ENCODE measurements at regions not wholly inside any gene's neighbourhood (a gene's known extent, or its start where the extent isn't known, plus 50 kb on each side); places are given as distances from the start of the nearest gene placed in this dataset.

- DNase-seq = no peak
- H4K20me1 ChIP-seq (ENCODE audit: insufficient read depth) = no peaks in the 10 kb centered on the region
Observed at GRCh38 chr16:85233516-85233915, 121.2 kb upstream of the CIBAR2 start.

DNA sequence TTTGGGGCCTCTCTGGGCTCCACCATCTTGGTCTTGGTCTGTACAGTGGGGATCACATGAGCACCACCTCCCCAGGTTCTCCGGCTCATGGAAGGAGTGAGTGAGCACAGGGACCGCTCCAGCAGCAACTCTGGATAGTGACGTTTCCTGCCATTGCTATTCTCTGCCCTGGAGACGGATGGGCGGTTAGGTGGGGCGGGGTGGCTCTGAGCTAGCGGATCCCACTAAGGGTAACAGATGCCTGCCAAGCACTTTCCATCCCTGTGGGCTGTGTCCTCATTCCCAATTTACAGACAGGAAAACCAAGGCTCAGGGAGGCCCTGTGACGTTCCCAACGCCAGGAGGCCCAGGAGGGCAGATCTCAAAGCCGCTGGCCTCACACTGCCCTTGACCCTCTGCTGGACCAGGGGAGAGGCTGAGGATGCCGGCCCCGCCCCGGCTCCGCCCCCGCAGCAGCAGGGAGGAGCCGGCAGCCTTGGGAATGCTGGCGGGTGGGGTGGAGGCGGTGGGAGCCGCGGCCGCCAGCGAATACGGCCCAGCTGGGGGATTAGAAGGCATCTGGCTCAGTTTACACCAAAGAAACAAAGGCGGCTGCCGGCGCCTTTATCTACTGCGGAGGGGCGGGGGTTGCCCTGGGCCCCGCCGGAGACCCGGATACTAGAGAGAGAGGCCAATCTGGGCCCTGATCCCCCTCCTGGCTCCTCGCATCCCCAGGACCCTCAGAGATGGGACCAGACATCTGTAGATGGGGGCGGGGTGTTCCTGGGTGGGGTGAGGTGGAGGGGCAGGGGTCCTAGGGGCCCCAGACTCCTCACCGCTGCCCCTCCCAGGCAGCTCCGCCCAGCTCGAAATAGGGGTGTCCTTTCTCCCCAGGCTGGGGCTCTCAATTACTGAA lies 122.3 kb upstream of the CIBAR2 start:
- DNase-seq = peak; percentile 85
- no peak overlapping the region for H2AFZ ChIP-seq
- no peaks in the 10 kb centered on the region for H3K9me3 ChIP-seq (ENCODE audit: low read depth)
- H3K27me3 ChIP-seq (replicated peaks; ENCODE audit: insufficient read depth) = no peaks in the 10 kb centered on the region
- peak overlapping the region; percentile 78 for H3K9ac ChIP-seq
- H3K36me3 ChIP-seq (ENCODE audit: low read depth) = no peaks in the 10 kb centered on the region
- peaks cover 61% of the 10 kb centered on the region for H3K4me1 ChIP-seq (ENCODE audit: insufficient read depth)
- H3F3A ChIP-seq (ENCODE audit: insufficient read depth) = peaks cover 36% of the 10 kb centered on the region
- peak overlapping the region; percentile 71 for H3K4me3 ChIP-seq
- H3K4me2 ChIP-seq (ENCODE audit: unreplicated experiment) = peak overlapping the region; percentile 75
- H3K79me2 ChIP-seq (ENCODE audit: insufficient read depth) = peaks cover 73% of the 10 kb centered on the region
- H3K9me2 ChIP-seq (ENCODE audit: insufficient read depth) = no peaks in the 10 kb centered on the region
- 9 to 11% methylated on average over 32 to 33 of the region's 36 CpGs for WGBS, 2 experiments (ENCODE audit: low coverage in 1 of 2, low lambda C conversion rate in 2 of 2, missing lambda C conversion rate in 2 of 2)
- H3K27ac ChIP-seq = peak overlapping the region; percentile 79
- H4K20me1 ChIP-seq (ENCODE audit: insufficient read depth) = no peaks in the 10 kb centered on the region
- in situ Hi-C loops (cut with MboI) = no loop called here
- TF ChIP-seq EZH2phosphoT487 (IDR thresholded peaks at IDR 0.05; ENCODE audit: insufficient read depth, low read depth) (no peak), EZH2 (IDR thresholded peaks at IDR 0.05; ENCODE audit: insufficient read depth, poor library complexity, severe bottlenecking) (no peak)

More at GRCh38 chr16:85233516-85233915, 121.2 kb upstream of the CIBAR2 start:
- Histone ChIP-seq H3K4me3 (no peak overlapping the region), H3K36me3 (ENCODE audit: low read depth) (no peaks in the 10 kb centered on the region), H2AFZ (no peak overlapping the region), H3K27ac (no peak overlapping the region), H3K9me2 (ENCODE audit: insufficient read depth) (no peaks in the 10 kb centered on the region), H3K9me3 (ENCODE audit: low read depth) (no peaks in the 10 kb centered on the region), H3K4me2 (ENCODE audit: unreplicated experiment) (no peak overlapping the region), H3F3A (ENCODE audit: insufficient read depth) (peaks cover 36% of the 10 kb centered on the region), H3K27me3 (replicated peaks; ENCODE audit: insufficient read depth) (no peaks in the 10 kb centered on the region), H3K4me1 (ENCODE audit: insufficient read depth) (peaks cover 60% of the 10 kb centered on the region), H3K79me2 (ENCODE audit: insufficient read depth) (peaks cover 73% of the 10 kb centered on the region), H3K9ac (no peak overlapping the region)
- in situ Hi-C loops (cut with MboI) = no loop called here
- TF ChIP-seq EZH2phosphoT487 (IDR thresholded peaks at IDR 0.05; ENCODE audit: insufficient read depth, low read depth) (no peak), EZH2 (IDR thresholded peaks at IDR 0.05; ENCODE audit: insufficient read depth, poor library complexity, severe bottlenecking) (no peak)
- 97 to 100% methylated on average over 6 of the region's 6 CpGs for WGBS, 2 experiments (ENCODE audit: low coverage in 1 of 2, low lambda C conversion rate in 2 of 2, missing lambda C conversion rate in 2 of 2)

DNA sequence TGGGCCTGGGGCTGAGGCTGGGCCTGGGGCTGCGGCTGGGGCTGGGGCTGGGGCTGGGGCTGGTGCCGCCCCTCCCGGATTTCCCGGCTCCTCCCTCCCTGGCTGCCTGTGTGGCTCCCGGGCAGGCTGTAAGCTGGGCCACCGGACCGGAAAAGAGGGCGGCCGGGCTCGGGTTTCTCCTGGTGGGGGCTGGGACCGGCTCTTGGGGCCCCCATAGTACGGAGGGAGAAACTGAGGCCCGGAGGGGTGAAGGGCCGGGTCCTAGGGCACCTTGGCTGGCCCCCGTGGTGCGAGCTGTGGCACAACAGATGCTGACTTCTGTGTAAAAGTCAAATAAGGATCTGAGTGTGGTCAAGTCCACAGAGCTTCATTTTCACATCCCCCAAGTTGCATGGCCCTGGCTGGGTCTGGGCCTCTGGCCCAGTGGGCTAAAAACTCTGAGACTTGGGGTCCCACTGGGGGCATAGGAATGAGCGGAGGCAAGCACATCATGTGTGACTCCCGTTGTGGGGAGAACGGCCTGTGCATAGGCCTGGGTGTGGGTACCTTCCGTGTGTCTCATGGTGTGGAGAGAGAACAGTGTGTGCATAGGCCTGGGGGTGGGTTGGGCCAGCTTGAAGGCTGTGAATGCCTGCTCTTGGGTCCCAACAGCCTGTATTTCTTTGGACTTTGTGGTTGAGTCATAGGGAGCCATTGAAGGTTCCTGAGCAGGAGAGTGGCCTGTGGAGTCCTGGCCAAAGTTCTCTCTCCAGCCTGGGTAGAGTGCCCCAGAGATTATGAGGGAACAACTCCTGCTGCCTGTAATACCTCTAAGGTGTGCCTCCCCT lies 123.9 kb upstream of the CIBAR2 start:
- DNase-seq = peak; percentile 40
- Histone ChIP-seq H3K36me3 (ENCODE audit: low read depth) (no peaks in the 10 kb centered on the region), H3K27ac (peak overlapping the region; percentile 79), H3K4me3 (peak overlapping the region; percentile 71), H3F3A (ENCODE audit: insufficient read depth) (peaks cover 35% of the 10 kb centered on the region), H3K4me2 (ENCODE audit: unreplicated experiment) (peak overlapping the region; percentile 75), H3K9me3 (ENCODE audit: low read depth) (no peaks in the 10 kb centered on the region), H3K79me2 (ENCODE audit: insufficient read depth) (peaks cover 73% of the 10 kb centered on the region), H3K27me3 (replicated peaks; ENCODE audit: insufficient read depth) (no peaks in the 10 kb centered on the region), H3K4me1 (ENCODE audit: insufficient read depth) (peaks cover 61% of the 10 kb centered on the region), H2AFZ (no peak overlapping the region), H4K20me1 (ENCODE audit: insufficient read depth) (no peaks in the 10 kb centered on the region), H3K9ac (peak overlapping the region; percentile 78), H3K9me2 (ENCODE audit: insufficient read depth) (no peaks in the 10 kb centered on the region)
- TF ChIP-seq EZH2phosphoT487 (IDR thresholded peaks at IDR 0.05; ENCODE audit: insufficient read depth, low read depth) (no peak), EZH2 (IDR thresholded peaks at IDR 0.05; ENCODE audit: insufficient read depth, poor library complexity, severe bottlenecking) (no peak)
- in situ Hi-C loops (cut with MboI) = no loop called here
- 18 to 24% methylated on average over 19 of the region's 20 CpGs for WGBS, 2 experiments (ENCODE audit: low coverage in 1 of 2, low lambda C conversion rate in 2 of 2, missing lambda C conversion rate in 2 of 2)

DNA sequence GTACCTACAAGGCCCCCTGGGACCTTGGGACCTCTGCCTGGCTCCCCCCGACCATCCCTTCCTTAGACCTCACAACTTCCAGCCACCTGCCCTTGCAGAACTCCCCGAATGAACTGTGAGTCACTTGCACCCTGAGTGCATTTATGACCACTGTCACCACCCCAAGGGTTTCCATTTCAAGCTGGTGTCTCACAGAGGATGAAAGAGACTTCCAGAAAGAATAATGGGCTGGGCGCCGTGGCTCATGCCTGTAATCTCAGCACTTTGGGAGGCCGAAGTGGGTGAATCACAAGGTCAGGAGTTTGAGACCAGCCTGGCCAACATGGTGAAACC lies 124.5 kb upstream of the CIBAR2 start:
- WGBS, 2 experiments (ENCODE audit: low coverage in 1 of 2, low lambda C conversion rate in 2 of 2, missing lambda C conversion rate in 2 of 2) = 21 to 22% methylated on average over 5 of the region's 5 CpGs
- TF ChIP-seq EZH2phosphoT487 (IDR thresholded peaks at IDR 0.05; ENCODE audit: insufficient read depth, low read depth) (peak; percentile 79; the same call in 1 of the 2 replicates), EZH2 (IDR thresholded peaks at IDR 0.05; ENCODE audit: insufficient read depth, poor library complexity, severe bottlenecking) (no peak)
- peak; percentile 90 for DNase-seq
- Histone ChIP-seq H3K9ac (peak overlapping the region; percentile 78), H3K4me1 (ENCODE audit: insufficient read depth) (peaks cover 57% of the 10 kb centered on the region), H2AFZ (no peak overlapping the region), H3K27ac (peak overlapping the region; percentile 79), H3K9me3 (ENCODE audit: low read depth) (no peaks in the 10 kb centered on the region), H4K20me1 (ENCODE audit: insufficient read depth) (no peaks in the 10 kb centered on the region), H3K4me2 (ENCODE audit: unreplicated experiment) (no peak overlapping the region), H3K4me3 (no peak overlapping the region), H3F3A (ENCODE audit: insufficient read depth) (peaks cover 29% of the 10 kb centered on the region), H3K79me2 (ENCODE audit: insufficient read depth) (peaks cover 72% of the 10 kb centered on the region), H3K27me3 (replicated peaks; ENCODE audit: insufficient read depth) (no peaks in the 10 kb centered on the region), H3K36me3 (ENCODE audit: low read depth) (no peaks in the 10 kb centered on the region), H3K9me2 (ENCODE audit: insufficient read depth) (no peaks in the 10 kb centered on the region)
- in situ Hi-C loops (cut with MboI) = no loop called here
